ENCODE measurements at regions not wholly inside any gene's neighbourhood (a gene's known extent, or its start where the extent isn't known, plus 50 kb on each side); places are given as distances from the start of the nearest gene placed in this dataset.

GRCh38 chr3:28786446-28786845 lies 437.8 kb upstream of the AZI2 start:
- TF ChIP-seq, protein P1, sequence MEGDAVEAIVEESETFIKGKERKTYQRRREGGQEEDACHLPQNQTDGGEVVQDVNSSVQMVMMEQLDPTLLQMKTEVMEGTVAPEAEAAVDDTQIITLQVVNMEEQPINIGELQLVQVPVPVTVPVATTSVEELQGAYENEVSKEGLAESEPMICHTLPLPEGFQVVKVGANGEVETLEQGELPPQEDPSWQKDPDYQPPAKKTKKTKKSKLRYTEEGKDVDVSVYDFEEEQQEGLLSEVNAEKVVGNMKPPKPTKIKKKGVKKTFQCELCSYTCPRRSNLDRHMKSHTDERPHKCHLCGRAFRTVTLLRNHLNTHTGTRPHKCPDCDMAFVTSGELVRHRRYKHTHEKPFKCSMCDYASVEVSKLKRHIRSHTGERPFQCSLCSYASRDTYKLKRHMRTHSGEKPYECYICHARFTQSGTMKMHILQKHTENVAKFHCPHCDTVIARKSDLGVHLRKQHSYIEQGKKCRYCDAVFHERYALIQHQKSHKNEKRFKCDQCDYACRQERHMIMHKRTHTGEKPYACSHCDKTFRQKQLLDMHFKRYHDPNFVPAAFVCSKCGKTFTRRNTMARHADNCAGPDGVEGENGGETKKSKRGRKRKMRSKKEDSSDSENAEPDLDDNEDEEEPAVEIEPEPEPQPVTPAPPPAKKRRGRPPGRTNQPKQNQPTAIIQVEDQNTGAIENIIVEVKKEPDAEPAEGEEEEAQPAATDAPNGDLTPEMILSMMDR (IDR thresholded peaks at IDR 0.05) = no peak
- TF ChIP-seq POLR2A (IDR thresholded peaks at IDR 0.05) = no peak

Measured in lower leg skin (tissue), 3 donors.